ENCODE measurements at regions not wholly inside any gene's neighbourhood (a gene's known extent, or its start where the extent isn't known, plus 50 kb on each side); places are given as distances from the start of the nearest gene placed in this dataset.

- DNase-seq (ENCODE audit: low read depth in 2 of 2), result no peak
These were observed 2217.1 kb downstream of the NCAM2 start for GRCh38 chr21:23215261-23215660.

Data from stimulated activated CD4-positive, alpha-beta T cell treated with anti-CD3 and anti-CD28 coated beads, Interleukin-12 subunit alpha, Interleukin-12 subunit beta, amount 100 ng/mL, for 24 hours (primary cell).